ENCODE measurements at regions not wholly inside any gene's neighbourhood (a gene's known extent, or its start where the extent isn't known, plus 50 kb on each side); places are given as distances from the start of the nearest gene placed in this dataset.

DNA sequence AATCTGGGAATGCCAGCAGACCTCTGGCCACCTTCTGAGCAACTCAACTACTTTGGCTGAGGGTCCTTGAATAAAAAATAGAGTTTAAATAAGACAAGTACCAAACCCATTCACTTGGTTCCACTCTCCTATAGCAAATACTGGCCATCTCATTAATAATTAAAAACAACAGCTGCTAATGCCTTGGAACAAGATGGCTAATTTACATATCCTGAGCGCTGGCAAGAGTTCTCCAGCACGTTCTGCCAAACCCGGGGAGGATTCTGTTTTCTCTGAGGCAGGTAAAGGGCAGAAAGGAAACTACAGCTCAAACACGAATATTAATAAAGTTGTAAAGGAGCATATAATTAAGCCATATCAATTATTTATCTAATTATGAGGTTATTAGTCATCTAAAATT, 1123.7 kb downstream of the TDRD15 start:
- no peak overlapping the region for H3K4me3 ChIP-seq (replicated peaks in 1 of 2; ENCODE audit: low read depth in 1 of 2, low read length in 2 of 2)
- intact Hi-C loops (cut with micrococcal nuclease): no loop called here
- TF ChIP-seq POLR2A (IDR thresholded peaks at IDR 0.05; ENCODE audit: borderline replicate concordance, extremely low read depth, insufficient read depth, insufficient read length) (no peak), ELF1 (IDR thresholded peaks at IDR 0.05; ENCODE audit: borderline replicate concordance, low read depth) (no peak), FOSL1 (IDR thresholded peaks at IDR 0.05; ENCODE audit: low read depth) (no peak), SRF (IDR thresholded peaks at IDR 0.05; ENCODE audit: low read depth) (no peak), SP1 (IDR thresholded peaks at IDR 0.05; ENCODE audit: low read depth) (no peak), EZH2phosphoT487 (IDR thresholded peaks at IDR 0.05; ENCODE audit: borderline replicate concordance) (no peak), JUND (IDR thresholded peaks at IDR 0.05) (no peak), TCF7L2 (IDR thresholded peaks at IDR 0.05; ENCODE audit: borderline replicate concordance, extremely low read depth, insufficient read depth, insufficient read length) (no peak), RAD21 (IDR thresholded peaks at IDR 0.05; ENCODE audit: low read depth) (no peak), CBX3 (IDR thresholded peaks at IDR 0.05; ENCODE audit: low read depth) (no peak)
- TF ChIP-seq, protein P1, sequence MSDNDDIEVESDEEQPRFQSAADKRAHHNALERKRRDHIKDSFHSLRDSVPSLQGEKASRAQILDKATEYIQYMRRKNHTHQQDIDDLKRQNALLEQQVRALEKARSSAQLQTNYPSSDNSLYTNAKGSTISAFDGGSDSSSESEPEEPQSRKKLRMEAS (IDR thresholded peaks at IDR 0.05): no peak
- peaks cover 4 to 9% of the 10 kb centered on the region in 2 experiments; a peak in 2 of 4 replicates for H3K9me3 ChIP-seq (ENCODE audit: control insufficient read depth in 1 of 2, insufficient read depth in 1 of 2, low read depth in 1 of 2, low read length in 2 of 2)
- ChIA-PET CTCF (no interaction called here), RAD21 (ENCODE audit: low non-redundant PET in 1 of 2, low total read pairs in 2 of 2, uncharacterized antibody in 2 of 2, unreplicated experiment in 2 of 2) (no interaction called here), POLR2A (no interaction called here)
- no peaks in the 10 kb centered on the region for H3K9me2 ChIP-seq (ENCODE audit: insufficient read depth)
- H3K27ac ChIP-seq (ENCODE audit: low read depth, low read length): no peak overlapping the region
- H3K4me2 ChIP-seq (ENCODE audit: low read length): no peak overlapping the region
- no peak overlapping the region for H2AFZ ChIP-seq (ENCODE audit: low read depth, low read length, poor library complexity, severe bottlenecking)
- H4K20me1 ChIP-seq (ENCODE audit: insufficient read depth): no peaks in the 10 kb centered on the region
- no peaks in the 10 kb centered on the region for H3K4me1 ChIP-seq (ENCODE audit: control insufficient read depth in 1 of 2, insufficient read depth in 2 of 2, low read length in 2 of 2)
- no peak for DNase-seq (ENCODE audit: low read depth, low spot score)
- H3K36me3 ChIP-seq (ENCODE audit: control insufficient read depth in 1 of 2, insufficient read depth in 2 of 2, low read length in 2 of 2): no peaks in the 10 kb centered on the region
- ATAC-seq: no peak
- H3K27me3 ChIP-seq (ENCODE audit: insufficient read depth, low read length): no peaks in the 10 kb centered on the region
- H3K79me2 ChIP-seq (ENCODE audit: insufficient read depth, low read length): no peaks in the 10 kb centered on the region
- no peak overlapping the region for H3K9ac ChIP-seq (ENCODE audit: low read length)
- no TSS peak for BruUV-seq (replicated peaks)

DNA sequence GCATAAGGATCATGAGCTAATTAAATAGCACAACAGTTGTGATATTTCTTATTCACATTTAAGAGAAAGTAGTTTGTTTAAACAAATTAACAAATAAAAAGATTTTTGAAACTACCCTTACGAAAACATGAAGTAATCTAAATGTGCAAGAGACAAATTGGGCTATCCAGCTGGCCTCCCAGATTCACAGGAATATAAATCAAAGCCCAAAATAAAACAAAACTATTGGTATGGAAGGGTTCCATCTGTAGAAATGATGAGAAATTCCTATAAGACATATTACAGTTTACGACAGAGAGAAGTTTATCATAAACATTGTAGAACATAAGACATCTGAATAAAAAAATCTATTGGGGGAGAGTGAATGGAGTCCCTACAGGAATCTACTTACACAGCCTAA, 1125.1 kb downstream of the TDRD15 start:
- CTCF ChIA-PET: no interaction called here
- no peaks in the 10 kb centered on the region for H3K4me1 ChIP-seq (ENCODE audit: control insufficient read depth in 1 of 2, insufficient read depth in 2 of 2, low read length in 2 of 2)
- ATAC-seq (no peak), DNase-seq (ENCODE audit: low read depth, low spot score) (no peak)
- H3K4me3 ChIP-seq (replicated peaks in 1 of 2; ENCODE audit: low read depth in 1 of 2, low read length in 2 of 2): no peak overlapping the region
- H3K9me3 ChIP-seq (ENCODE audit: control insufficient read depth in 1 of 2, insufficient read depth in 1 of 2, low read depth in 1 of 2, low read length in 2 of 2): peaks cover 3 to 17% of the 10 kb centered on the region in 2 experiments; a peak in 2 of 4 replicates
- no peak overlapping the region for H3K27ac ChIP-seq (ENCODE audit: low read depth, low read length)
- no peaks in the 10 kb centered on the region for H4K20me1 ChIP-seq (ENCODE audit: insufficient read depth)
- no peaks in the 10 kb centered on the region for H3K79me2 ChIP-seq (ENCODE audit: insufficient read depth, low read length)
- H3K27me3 ChIP-seq (ENCODE audit: insufficient read depth, low read length): no peaks in the 10 kb centered on the region
- no peaks in the 10 kb centered on the region for H3K9me2 ChIP-seq (ENCODE audit: insufficient read depth)
- H3K4me2 ChIP-seq (ENCODE audit: low read length): no peak overlapping the region
- RAD21 ChIA-PET (ENCODE audit: low non-redundant PET in 1 of 2, low total read pairs in 2 of 2, uncharacterized antibody in 2 of 2, unreplicated experiment in 2 of 2): no interaction called here
- no peak overlapping the region for H2AFZ ChIP-seq (ENCODE audit: low read depth, low read length, poor library complexity, severe bottlenecking)
- POLR2A ChIA-PET: no interaction called here
- H3K9ac ChIP-seq (ENCODE audit: low read length): no peak overlapping the region
- intact Hi-C loops (cut with micrococcal nuclease): no loop called here
- no peaks in the 10 kb centered on the region for H3K36me3 ChIP-seq (ENCODE audit: control insufficient read depth in 1 of 2, insufficient read depth in 2 of 2, low read length in 2 of 2)
- BruUV-seq (replicated peaks): no TSS peak
- TF ChIP-seq SIN3A (IDR thresholded peaks at IDR 0.05; ENCODE audit: low read depth): no peak
- TF ChIP-seq FOSL1 (IDR thresholded peaks at IDR 0.05; ENCODE audit: low read depth): no peak
- no peak for TF ChIP-seq ZNF274 (IDR thresholded peaks at IDR 0.05; ENCODE audit: low read depth, low read length)
- no peak for TF ChIP-seq ELF1 (IDR thresholded peaks at IDR 0.05; ENCODE audit: borderline replicate concordance, low read depth)
- TF ChIP-seq EZH2 (IDR thresholded peaks at IDR 0.05): no peak
- TF ChIP-seq, protein P2, sequence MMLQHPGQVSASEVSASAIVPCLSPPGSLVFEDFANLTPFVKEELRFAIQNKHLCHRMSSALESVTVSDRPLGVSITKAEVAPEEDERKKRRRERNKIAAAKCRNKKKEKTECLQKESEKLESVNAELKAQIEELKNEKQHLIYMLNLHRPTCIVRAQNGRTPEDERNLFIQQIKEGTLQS (IDR thresholded peaks at IDR 0.05): no peak
- no peak for TF ChIP-seq EZH2phosphoT487 (IDR thresholded peaks at IDR 0.05; ENCODE audit: borderline replicate concordance)
- no peak for TF ChIP-seq POLR2A (IDR thresholded peaks at IDR 0.05; ENCODE audit: borderline replicate concordance, extremely low read depth, insufficient read depth, insufficient read length)
- TF ChIP-seq, protein P3, sequence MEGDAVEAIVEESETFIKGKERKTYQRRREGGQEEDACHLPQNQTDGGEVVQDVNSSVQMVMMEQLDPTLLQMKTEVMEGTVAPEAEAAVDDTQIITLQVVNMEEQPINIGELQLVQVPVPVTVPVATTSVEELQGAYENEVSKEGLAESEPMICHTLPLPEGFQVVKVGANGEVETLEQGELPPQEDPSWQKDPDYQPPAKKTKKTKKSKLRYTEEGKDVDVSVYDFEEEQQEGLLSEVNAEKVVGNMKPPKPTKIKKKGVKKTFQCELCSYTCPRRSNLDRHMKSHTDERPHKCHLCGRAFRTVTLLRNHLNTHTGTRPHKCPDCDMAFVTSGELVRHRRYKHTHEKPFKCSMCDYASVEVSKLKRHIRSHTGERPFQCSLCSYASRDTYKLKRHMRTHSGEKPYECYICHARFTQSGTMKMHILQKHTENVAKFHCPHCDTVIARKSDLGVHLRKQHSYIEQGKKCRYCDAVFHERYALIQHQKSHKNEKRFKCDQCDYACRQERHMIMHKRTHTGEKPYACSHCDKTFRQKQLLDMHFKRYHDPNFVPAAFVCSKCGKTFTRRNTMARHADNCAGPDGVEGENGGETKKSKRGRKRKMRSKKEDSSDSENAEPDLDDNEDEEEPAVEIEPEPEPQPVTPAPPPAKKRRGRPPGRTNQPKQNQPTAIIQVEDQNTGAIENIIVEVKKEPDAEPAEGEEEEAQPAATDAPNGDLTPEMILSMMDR (IDR thresholded peaks at IDR 0.05 in 2 of 3, conservative IDR thresholded peaks at IDR 0.05 in 1 of 3; ENCODE audit: borderline replicate concordance in 1 of 3, insufficient read depth in 1 of 3, low read depth in 2 of 3, low read length in 2 of 3): no peak
- TF ChIP-seq, protein P4, sequence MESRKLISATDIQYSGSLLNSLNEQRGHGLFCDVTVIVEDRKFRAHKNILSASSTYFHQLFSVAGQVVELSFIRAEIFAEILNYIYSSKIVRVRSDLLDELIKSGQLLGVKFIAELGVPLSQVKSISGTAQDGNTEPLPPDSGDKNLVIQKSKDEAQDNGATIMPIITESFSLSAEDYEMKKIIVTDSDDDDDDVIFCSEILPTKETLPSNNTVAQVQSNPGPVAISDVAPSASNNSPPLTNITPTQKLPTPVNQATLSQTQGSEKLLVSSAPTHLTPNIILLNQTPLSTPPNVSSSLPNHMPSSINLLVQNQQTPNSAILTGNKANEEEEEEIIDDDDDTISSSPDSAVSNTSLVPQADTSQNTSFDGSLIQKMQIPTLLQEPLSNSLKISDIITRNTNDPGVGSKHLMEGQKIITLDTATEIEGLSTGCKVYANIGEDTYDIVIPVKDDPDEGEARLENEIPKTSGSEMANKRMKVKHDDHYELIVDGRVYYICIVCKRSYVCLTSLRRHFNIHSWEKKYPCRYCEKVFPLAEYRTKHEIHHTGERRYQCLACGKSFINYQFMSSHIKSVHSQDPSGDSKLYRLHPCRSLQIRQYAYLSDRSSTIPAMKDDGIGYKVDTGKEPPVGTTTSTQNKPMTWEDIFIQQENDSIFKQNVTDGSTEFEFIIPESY (IDR thresholded peaks at IDR 0.05; ENCODE audit: extremely low read depth, insufficient replicate concordance, low read length): no peak
- no peak for TF ChIP-seq RAD21 (IDR thresholded peaks at IDR 0.05; ENCODE audit: low read depth)
- no peak for TF ChIP-seq ZFX (IDR thresholded peaks at IDR 0.05)
- TF ChIP-seq CEBPB (IDR thresholded peaks at IDR 0.05; ENCODE audit: low read depth): no peak
